HFF-Myc (cell line): ENCODE measurements at regions not wholly inside any gene's neighbourhood (a gene's known extent, or its start where the extent isn't known, plus 50 kb on each side); places are given as distances from the start of the nearest gene placed in this dataset.

Source experiments
- DNase-seq: peaks from one replicate; pipeline ENCODE4 v3.0.0-alpha.2; 2011; ENCODE audit warnings: low read depth; ENCODE audit errors: extremely low read depth
- H3K4me3 ChIP-seq: replicated peaks from 2 replicates; pipeline ENCODE4 v1.5.1; 2011; ENCODE audit warnings: low read depth, mild to moderate bottlenecking, control low read depth, low read length
- TF ChIP-seq, protein P1 (sequence below): IDR thresholded peaks from 2 replicates; pipeline ENCODE4 v1.5.1; 2012; ENCODE audit warnings: mild to moderate bottlenecking, low read depth, low read length, control low read depth; ENCODE audit errors: missing control alignments

DNA sequence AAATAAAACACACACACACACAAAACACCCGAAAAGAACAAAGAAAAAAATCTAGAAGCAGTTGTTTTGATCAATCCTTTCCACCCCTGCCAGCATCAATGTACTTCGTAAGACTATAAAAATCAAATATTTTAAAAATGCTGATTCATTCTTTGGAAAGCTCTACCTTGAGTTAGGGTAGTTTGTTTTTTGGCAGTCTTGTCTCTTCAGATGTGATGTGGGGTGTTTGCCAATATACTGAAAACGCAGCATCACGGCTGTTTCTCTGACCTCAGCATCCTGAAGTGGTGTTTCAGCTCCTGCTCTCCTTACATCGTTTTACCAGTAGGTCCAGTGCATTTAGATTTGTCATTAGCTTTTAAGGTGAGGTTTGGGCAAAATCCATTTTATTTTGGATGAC lies 526.0 kb downstream of the UTRN start:
- H3K4me3 ChIP-seq = no peak overlapping the region
- TF ChIP-seq, protein P1, sequence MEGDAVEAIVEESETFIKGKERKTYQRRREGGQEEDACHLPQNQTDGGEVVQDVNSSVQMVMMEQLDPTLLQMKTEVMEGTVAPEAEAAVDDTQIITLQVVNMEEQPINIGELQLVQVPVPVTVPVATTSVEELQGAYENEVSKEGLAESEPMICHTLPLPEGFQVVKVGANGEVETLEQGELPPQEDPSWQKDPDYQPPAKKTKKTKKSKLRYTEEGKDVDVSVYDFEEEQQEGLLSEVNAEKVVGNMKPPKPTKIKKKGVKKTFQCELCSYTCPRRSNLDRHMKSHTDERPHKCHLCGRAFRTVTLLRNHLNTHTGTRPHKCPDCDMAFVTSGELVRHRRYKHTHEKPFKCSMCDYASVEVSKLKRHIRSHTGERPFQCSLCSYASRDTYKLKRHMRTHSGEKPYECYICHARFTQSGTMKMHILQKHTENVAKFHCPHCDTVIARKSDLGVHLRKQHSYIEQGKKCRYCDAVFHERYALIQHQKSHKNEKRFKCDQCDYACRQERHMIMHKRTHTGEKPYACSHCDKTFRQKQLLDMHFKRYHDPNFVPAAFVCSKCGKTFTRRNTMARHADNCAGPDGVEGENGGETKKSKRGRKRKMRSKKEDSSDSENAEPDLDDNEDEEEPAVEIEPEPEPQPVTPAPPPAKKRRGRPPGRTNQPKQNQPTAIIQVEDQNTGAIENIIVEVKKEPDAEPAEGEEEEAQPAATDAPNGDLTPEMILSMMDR = no peak
- DNase-seq = no peak

DNA sequence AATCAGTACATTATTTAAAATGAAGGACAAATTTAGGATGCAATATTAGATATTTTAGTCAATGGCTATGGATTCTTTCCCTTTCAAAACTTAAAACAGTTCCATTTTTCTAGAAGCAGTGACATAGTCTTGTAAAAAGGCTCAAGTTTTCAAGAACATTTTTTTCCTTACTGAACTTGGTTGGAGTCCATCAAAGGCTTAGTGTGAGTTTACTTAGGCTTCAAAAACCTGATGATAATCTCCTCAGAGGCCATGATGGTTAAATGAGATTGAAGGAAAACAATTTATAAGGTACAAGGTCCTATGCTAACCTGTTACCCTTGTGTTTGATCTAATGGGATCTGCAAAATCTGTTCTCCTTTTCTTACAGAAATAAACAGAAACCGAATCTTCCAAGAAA lies 531.8 kb downstream of the UTRN start:
- TF ChIP-seq, protein P1 = no peak
- H3K4me3 ChIP-seq = no peak overlapping the region
- no peak for DNase-seq

DNA sequence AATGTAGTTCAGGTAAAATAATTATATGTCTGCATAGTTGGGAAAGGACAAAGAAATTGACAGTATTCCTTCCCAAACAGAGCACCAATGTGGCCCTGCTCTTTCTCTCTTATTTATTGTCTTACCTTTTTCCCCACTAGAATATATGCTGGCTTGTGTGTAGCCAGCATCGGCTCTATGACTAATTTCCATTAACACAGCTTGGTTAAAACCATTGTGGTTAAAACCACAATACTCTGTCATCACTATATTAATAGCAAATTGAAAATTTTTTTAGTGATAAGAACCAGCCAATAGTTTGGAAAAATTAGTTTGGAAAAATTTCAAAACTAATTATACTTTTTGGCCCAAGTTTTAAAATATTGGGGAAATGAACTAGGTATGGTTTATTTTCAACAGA lies 535.1 kb downstream of the UTRN start:
- H3K4me3 ChIP-seq = no peak overlapping the region
- no peak for DNase-seq
- TF ChIP-seq, protein P1 = no peak

DNA sequence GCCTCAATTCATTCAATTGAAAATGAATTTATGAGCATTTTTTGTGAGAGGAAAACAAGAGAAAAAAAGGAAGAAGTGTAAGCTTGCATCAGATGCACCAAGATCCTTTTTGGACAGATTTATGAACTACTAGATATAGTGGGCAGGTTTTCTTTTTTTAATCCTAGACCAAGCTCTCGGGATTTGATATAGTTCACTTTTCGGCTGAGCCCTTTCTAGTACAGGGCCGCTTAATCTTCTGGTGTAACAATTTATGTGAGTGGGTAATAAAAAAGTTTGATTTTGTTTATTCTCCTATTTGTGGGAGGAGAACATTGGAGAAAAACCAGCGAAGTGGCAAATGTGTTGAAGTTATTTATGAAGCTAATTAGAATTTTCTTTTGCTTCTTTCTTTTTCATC lies 538.0 kb downstream of the UTRN start:
- H3K4me3 ChIP-seq = no peak overlapping the region
- DNase-seq = no peak
- TF ChIP-seq, protein P1 = no peak

DNA sequence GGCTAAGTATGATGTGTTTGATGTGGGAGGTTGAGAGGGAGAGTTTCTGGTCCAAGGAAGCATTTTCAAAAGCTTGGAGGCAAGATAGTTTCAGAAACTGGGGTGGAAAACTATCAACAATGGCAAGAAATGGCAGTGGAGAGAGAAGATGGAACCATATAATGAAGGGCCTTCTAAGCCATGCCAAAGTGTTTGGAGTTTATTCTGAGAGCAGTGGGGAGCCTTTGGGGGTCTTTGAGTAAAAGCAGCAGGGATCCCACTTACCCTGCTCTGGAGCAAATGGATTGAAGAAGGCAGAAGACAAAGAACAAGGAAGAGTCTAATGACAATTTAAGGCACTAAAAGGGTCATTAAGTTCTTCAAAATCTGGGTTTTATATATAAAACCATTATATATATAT lies 538.9 kb downstream of the UTRN start:
- DNase-seq = no peak
- H3K4me3 ChIP-seq = no peak overlapping the region
- TF ChIP-seq, protein P1 = no peak

DNA sequence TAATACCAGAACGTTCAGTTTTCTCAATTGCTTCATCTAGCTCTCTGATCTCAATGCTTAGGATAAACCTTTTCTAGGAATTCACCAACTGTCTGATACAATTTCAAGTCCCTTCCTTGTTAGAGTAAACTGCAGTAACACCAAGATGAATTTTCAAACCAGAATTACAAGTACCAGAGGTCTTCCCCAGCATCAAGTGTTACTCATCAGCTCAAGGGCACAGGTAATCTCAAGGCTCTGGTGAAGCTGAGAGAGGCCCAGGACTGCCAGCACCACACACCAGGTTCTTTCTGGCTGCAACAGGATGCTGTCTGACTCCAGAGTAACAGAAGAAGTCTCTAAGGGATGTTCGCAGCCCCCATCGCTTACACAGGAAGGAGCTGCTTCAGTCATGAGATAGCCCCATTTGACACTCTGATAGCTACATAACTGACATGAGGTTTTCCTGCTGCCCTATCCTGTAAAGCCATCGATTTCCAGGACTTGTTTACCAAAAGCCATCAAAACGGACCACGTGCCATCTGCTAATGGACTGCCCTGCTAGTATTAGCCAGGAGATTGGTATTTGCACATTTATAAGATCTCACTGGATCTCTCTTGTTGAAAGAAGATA lies 549.4 kb downstream of the UTRN start:
- TF ChIP-seq, protein P1 = no peak
- no peak overlapping the region for H3K4me3 ChIP-seq

More for the DNA sequence above, 549.4 kb downstream of the UTRN start:
- no peak for DNase-seq
